ENCODE measurements at regions not wholly inside any gene's neighbourhood (a gene's known extent, or its start where the extent isn't known, plus 50 kb on each side); places are given as distances from the start of the nearest gene placed in this dataset.

DNA sequence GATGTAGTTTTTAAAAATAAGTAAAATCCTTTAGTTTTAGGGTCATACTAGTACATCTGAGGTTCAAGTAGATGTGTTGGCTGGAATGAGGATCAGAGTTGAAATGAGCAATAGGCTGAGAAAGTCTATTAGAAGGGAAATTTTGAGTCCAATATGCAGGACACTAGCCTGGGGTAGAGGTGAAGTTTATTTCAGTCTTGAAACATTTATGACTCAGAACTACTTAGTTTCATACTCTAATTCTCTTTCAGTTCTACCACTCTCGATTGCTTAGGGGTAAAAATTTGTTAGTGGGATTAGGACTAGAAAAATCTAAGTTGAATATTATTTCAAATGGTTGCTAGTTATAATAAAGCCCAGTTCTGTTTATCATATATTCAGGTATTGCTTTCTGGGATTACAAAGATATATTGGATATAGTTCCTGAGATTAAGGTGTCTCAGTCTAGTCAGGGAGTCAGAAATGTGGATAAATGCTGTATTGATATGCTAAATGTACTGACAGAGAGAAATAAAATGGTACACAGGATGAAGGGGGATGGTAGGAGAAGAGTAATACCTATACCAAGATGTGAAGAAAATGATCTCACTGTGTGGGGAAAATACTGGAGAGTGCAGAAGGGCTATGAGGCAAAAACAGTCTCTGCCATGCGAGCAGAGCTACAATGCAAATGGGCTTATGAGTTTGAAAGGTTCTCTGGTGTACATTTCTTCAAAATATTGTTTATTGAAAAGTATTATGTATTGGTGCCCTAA lies 395.8 kb upstream of the FBXO33 start:
- no peak for TF ChIP-seq CTCF (IDR thresholded peaks at IDR 0.05)
- no peak for TF ChIP-seq POLR2A (IDR thresholded peaks at IDR 0.05)
